ENCODE measurements at regions not wholly inside any gene's neighbourhood (a gene's known extent, or its start where the extent isn't known, plus 50 kb on each side); places are given as distances from the start of the nearest gene placed in this dataset.

GRCh38 chr5:87853541-87853940 is 415.1 kb downstream of the TMEM161B start:
- Mint-ChIP-seq H3K27ac (no peak overlapping the region), H3K4me3 (no peak overlapping the region), H3K27me3 (no peaks in the 10 kb centered on the region), H3K36me3 (ENCODE audit: low read depth) (no peaks in the 10 kb centered on the region), H3K9me3 (peaks cover 1% of the 10 kb centered on the region), H3K4me1 (ENCODE audit: low read depth) (no peaks in the 10 kb centered on the region)
- ATAC-seq = no peak
- DNase-seq = no peak
- CTCF ChIA-PET = interaction anchor here (0.8 kb wide), 1 partner anchor 8 kb away, joined by 3 read pairs; no protein-coding TSS in a partner anchor
- POLR2A ChIA-PET = no interaction called here
- TF ChIP-seq CTCF (IDR thresholded peaks at IDR 0.05) = no peak
- intact Hi-C loops (cut with micrococcal nuclease) = no loop called here

GRCh38 chr5:87851603-87852002 is 417.0 kb downstream of the TMEM161B start:
- ATAC-seq (no peak), DNase-seq (no peak)
- Mint-ChIP-seq H3K27me3 (no peaks in the 10 kb centered on the region), H3K27ac (no peak overlapping the region), H3K9me3 (no peaks in the 10 kb centered on the region), H3K4me3 (no peak overlapping the region), H3K4me1 (ENCODE audit: low read depth) (no peaks in the 10 kb centered on the region), H3K36me3 (ENCODE audit: low read depth) (no peaks in the 10 kb centered on the region)
- TF ChIP-seq CTCF (IDR thresholded peaks at IDR 0.05) = no peak
- intact Hi-C loops (cut with micrococcal nuclease) = no loop called here
- CTCF ChIA-PET = no interaction called here
- POLR2A ChIA-PET = no interaction called here

- no peaks in the 10 kb centered on the region for H3K36me3 Mint-ChIP-seq (ENCODE audit: low read depth)
- TF ChIP-seq CTCF (IDR thresholded peaks at IDR 0.05) = no peak
- no peak overlapping the region for H3K4me3 Mint-ChIP-seq
- POLR2A ChIA-PET = no interaction called here
- no peak for DNase-seq
- intact Hi-C loops (cut with micrococcal nuclease) = no loop called here
- H3K27ac Mint-ChIP-seq = no peak overlapping the region
- H3K9me3 Mint-ChIP-seq = no peaks in the 10 kb centered on the region
- ATAC-seq = no peak
- CTCF ChIA-PET = no interaction called here
- no peaks in the 10 kb centered on the region for H3K4me1 Mint-ChIP-seq (ENCODE audit: low read depth)
- H3K27me3 Mint-ChIP-seq = no peaks in the 10 kb centered on the region
These were observed 417.8 kb downstream of the TMEM161B start for GRCh38 chr5:87850843-87851242.

GRCh38 chr5:87845734-87846133 is 422.9 kb downstream of the TMEM161B start:
- no peaks in the 10 kb centered on the region for H3K4me1 Mint-ChIP-seq (ENCODE audit: low read depth)
- no peaks in the 10 kb centered on the region for H3K9me3 Mint-ChIP-seq
- H3K36me3 Mint-ChIP-seq (ENCODE audit: low read depth) = no peaks in the 10 kb centered on the region
- H3K4me3 Mint-ChIP-seq = no peak overlapping the region
- ChIA-PET POLR2A (no interaction called here), CTCF (interaction anchor here (1.1 to 1.5 kb wide), 2 partner anchors 8 to 65 kb away, joined by 3 to 5 read pairs; no protein-coding TSS in a partner anchor)
- TF ChIP-seq CTCF (IDR thresholded peaks at IDR 0.05) = no peak
- DNase-seq (no peak), ATAC-seq (no peak)
- no peak overlapping the region for H3K27ac Mint-ChIP-seq
- no peaks in the 10 kb centered on the region for H3K27me3 Mint-ChIP-seq
- intact Hi-C loops (cut with micrococcal nuclease) = no loop called here

- intact Hi-C loops (cut with micrococcal nuclease) = no loop called here
These were observed 423.8 kb downstream of the TMEM161B start for GRCh38 chr5:87844866-87845265.

More at GRCh38 chr5:87844866-87845265, 423.8 kb downstream of the TMEM161B start:
- CTCF ChIA-PET = interaction anchor here (1.1 to 1.5 kb wide), 2 partner anchors 9 to 64 kb away, joined by 3 to 5 read pairs; no protein-coding TSS in a partner anchor
- POLR2A ChIA-PET = no interaction called here
- Mint-ChIP-seq H3K36me3 (ENCODE audit: low read depth) (no peaks in the 10 kb centered on the region), H3K9me3 (peaks cover 8% of the 10 kb centered on the region), H3K4me3 (no peak overlapping the region), H3K27ac (no peak overlapping the region), H3K27me3 (no peaks in the 10 kb centered on the region), H3K4me1 (ENCODE audit: low read depth) (no peaks in the 10 kb centered on the region)
- no peak for TF ChIP-seq CTCF (IDR thresholded peaks at IDR 0.05)
- DNase-seq (no peak), ATAC-seq (no peak)

Data from activated CD8-positive, alpha-beta T cell treated with anti-CD3 and anti-CD28 coated beads for 36 hours (primary cell).